Globus pallidus (tissue), 1 donor: ENCODE measurements at regions not wholly inside any gene's neighbourhood (a gene's known extent, or its start where the extent isn't known, plus 50 kb on each side); places are given as distances from the start of the nearest gene placed in this dataset.

Source experiments
- DNase-seq: peaks from one replicate; pipeline ENCODE4 v3.0.0-alpha.2; 2015; ENCODE audit warnings: low spot score

- no peak for DNase-seq
These were observed 329.9 kb downstream of the SLITRK6 start for GRCh38 chr13:85469320-85469719.

DNA sequence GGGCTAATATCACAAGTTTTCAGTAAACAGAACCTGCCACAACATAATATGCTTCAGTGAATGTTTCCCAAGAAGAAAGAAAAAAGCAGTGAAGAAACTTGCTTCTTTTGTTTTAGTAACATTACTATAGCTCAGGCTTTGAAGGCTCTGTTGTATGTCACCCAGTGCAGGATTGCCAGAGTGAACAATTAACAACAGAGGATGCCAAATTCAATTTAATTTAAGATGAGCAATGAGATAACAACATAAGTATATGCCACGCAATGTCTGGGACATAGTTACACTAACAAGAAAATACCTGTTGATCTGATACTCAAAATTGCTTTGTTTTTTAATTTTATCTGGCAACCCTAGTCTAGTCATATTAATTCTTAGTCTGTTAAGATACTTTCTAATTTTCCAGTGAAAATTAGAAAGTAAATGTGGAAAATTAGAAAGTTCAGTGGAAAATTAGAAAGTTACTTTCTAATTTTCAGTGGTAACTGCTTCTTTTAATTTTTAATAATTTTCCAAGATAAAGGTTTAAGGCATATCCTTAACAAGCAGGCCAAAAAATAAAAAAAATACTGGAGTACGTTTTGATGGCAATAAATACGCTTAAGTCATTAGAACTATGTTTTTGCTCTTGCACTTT, 336.3 kb downstream of the SLITRK6 start:
- DNase-seq: no peak

GRCh38 chr13:85461621-85462020, 337.6 kb downstream of the SLITRK6 start:
- DNase-seq: no peak

DNA sequence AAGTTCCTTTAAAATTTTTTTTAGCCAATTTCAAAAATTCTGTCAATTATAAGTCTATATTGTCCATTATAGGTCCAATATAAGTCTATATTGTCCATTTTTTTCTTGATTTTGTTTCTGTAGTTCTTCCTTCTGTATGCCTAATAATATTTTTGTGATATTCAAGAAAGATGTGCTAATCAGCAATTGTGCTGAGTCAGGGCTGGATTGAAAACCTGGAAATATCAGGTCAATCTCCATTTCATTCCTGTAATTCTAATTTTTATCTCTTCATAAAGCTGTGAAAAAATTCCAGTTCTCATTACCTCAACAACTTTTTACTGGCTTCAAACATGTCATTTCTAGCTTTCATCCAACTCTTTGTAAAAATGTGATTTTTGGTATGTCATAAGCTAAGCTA, 353.7 kb downstream of the SLITRK6 start:
- no peak for DNase-seq

- no peak for DNase-seq
These were observed 357.2 kb downstream of the SLITRK6 start for GRCh38 chr13:85441975-85442374.

- DNase-seq: no peak
These were observed 357.9 kb downstream of the SLITRK6 start for GRCh38 chr13:85441364-85441763.

- no peak for DNase-seq
These were observed 363.2 kb downstream of the SLITRK6 start for GRCh38 chr13:85436029-85436428.

- no peak for DNase-seq
These were observed 364.3 kb downstream of the SLITRK6 start for GRCh38 chr13:85434927-85435326.

DNA sequence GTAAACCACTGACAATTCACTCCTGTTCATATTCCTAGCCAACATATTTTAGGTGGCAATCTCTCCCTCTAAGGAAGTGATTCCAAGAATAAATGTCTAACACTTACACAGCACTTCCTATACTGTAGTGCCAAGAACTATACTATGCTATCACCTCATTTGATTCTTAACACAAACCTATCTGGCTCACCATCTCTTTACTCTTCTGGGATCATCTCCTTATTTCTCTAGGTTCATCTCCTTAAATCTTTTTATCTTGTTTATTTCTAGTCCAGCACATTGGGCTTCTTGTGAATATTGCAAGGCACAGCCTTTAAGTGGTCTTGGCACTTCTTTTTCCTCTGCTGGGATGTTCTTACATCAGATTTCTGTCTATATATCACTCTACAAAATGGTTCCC, 366.3 kb downstream of the SLITRK6 start:
- DNase-seq: no peak

DNA sequence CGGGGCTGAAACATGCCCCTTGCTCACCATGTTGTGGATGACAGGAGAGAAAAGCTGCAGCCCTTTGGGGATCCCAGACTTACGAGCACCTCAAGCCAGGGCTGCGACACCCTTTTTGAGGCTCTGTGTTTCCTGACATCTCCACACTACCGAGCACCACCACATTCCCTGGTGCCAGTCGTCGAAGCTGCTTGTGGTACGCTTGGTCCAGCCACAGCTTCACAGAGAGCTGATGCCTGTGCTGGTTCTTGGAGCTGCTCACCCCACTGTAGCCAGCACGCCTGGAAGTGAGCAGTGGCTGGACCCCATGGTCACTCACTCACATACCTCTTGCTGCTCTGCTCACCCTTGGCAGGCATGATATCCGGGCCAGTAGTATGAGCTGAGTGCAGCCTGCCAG, 367.5 kb downstream of the SLITRK6 start:
- no peak for DNase-seq

DNA sequence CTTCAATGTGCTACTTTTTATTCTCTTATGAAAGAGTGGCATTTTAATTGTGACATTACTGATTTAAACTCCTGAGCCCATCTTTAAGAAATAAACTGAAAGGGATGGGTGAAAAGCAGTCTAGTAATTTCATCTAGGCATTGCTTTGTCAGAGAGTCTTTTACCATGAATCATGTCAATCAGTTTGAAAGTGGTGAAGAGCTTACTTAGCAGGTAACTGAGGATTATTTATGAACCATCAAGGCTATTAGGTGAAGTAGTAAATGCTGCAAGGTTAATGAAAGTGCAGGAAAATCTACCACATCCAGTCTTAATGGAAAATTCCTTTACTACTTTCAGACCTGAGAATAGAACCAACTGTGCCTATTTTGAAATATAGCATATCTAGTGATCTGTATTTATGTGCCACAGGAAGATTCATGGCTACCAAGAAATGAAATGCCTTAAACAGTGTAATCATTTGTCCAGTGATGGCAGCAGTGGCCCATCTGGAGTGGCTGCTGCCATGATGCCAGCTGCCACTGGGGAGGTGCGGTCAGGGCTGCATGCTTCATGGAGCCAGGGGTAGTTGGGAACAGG, 368.9 kb downstream of the SLITRK6 start:
- DNase-seq: no peak

DNA sequence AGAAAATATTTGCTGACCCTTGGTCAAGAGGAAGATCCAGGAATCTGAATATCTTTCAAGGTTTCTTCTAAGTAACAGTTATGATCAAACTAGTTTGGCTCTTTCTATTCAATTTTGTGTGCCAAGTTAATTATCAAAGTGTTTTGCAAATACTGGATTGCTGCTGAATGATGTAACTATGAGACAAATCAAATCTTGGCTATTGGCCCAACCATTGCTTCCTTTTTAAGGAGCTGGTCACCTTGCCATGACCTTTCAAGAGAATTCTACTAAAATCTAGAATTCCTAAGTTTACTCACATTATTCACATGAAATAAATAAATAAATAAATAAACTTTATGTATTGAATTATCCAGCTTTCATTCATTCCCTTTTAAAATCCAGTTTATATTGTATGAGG, 371.8 kb downstream of the SLITRK6 start:
- no peak for DNase-seq

DNA sequence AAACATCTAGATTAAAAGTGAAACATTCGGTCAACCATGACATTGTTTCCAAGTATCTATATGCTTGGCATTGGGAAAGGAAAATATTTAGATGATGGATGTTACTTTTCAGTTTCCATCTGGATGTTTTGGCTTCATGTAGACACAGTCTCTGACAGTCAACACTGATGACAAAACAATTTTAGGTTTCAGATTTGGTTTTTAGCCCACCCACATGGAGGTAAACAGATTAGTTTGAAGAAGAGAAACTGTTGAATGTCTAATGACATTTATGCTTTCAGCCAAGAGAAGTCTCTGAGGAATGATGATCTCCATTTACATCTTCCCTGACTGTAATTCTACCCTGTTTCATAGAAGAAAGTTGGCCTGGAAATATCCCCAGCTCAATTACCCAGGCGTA, 379.1 kb downstream of the SLITRK6 start:
- DNase-seq: no peak

DNA sequence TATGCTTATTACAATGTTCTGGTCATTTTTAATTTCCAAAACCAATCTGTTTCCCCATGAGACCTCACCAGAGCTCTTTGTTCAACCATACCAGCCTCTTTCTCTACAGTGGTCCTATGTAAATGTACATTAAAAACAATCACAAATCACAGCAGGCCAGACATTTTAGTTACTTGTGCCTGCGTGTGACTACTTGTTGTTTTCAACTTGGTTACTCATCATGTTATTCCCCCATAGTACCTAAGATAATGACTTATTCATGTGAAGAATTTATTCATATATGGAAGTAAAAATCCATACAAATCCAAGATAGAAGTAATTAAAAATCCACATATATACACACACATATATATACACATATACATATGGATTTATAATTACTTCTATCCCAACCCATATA, 379.6 kb downstream of the SLITRK6 start:
- DNase-seq: no peak

DNA sequence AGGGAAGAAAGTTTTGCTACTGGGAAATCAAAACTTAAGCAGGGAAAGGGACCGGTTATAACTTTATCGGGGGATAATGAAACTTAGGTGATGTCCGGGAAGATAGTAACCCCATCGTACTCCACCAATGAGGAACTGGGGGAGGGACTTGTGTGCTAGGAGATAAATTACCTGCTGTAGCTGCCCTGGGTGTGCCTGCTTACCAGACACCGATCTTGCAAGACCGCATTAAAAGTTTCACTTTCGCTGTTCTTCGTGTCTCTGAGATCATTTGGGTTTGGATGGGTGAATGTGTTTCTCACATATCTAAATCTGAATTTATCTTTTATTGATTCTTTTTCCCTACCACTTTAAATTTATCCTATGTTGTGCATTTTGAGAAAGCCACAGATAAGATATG, 381.4 kb downstream of the SLITRK6 start:
- DNase-seq: no peak

- DNase-seq: no peak
These were observed 385.6 kb downstream of the SLITRK6 start for GRCh38 chr13:85413664-85414063.

DNA sequence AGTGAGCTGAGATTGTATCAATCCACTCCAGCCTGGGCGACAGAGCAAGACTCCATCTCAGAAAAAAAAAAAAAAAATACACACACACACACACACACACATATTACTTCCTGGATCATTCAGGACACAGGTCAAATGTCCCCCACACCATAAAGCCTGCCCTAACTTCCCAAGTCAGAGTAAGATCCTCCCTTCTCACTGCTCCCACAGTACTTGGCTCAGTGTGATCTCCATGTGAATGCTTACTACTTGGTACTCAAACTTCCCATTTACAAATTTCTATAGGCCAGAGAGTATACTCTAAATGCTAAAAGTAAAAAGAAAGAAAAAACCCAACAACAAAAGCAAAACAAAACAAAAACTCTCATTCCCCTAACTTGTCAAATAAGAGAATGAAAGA, 386.8 kb downstream of the SLITRK6 start:
- DNase-seq: no peak

- DNase-seq: no peak
These were observed 387.6 kb downstream of the SLITRK6 start for GRCh38 chr13:85411591-85411990.

- no peak for DNase-seq
These were observed 390.8 kb downstream of the SLITRK6 start for GRCh38 chr13:85408415-85408814.

- peak; percentile 92 for DNase-seq
These were observed 392.8 kb downstream of the SLITRK6 start for GRCh38 chr13:85406269-85406975.

- DNase-seq: peak; percentile 85
These were observed 393.8 kb downstream of the SLITRK6 start for GRCh38 chr13:85405316-85405897.

- no peak for DNase-seq
These were observed 412.8 kb downstream of the SLITRK6 start for GRCh38 chr13:85386424-85386823.

DNA sequence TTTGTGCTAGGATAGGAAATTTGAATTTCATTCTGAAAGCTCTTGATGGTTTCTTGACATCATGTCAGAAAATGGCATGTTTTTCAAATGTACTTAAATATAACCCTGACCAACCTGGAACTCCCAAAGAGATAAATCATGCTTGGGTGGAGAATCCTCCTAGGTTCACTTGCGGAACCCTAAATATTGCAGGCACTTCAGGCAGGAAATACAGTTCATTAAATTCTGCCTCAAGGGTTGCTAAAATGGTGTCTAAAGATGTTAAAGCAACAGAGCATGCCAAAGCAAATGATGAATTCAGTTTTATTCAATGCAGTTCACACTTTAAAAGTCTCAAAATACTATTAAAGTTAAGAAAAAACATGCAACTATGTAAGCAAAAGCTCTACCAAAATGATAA, 415.9 kb downstream of the SLITRK6 start:
- no peak for DNase-seq
